MG63 (cell line): ENCODE measurements at regions not wholly inside any gene's neighbourhood (a gene's known extent, or its start where the extent isn't known, plus 50 kb on each side); places are given as distances from the start of the nearest gene placed in this dataset.
A peak's percentile ranks its signal among the peaks of the same experiment; 100 is the strongest.

Source experiments
- DNase-seq: peaks from one replicate; pipeline ENCODE4 v3.0.0-alpha.2; 2020
- H3K27me3 ChIP-seq: fragments of 250-450 bp; sonication (Bioruptor Pico); 2 replicates; pipeline ENCODE4 v1.5.1; 2020; ENCODE audit warnings: mild to moderate bottlenecking, moderate library complexity
- H3K36me3 ChIP-seq: fragments of 250-450 bp; sonication (Bioruptor Pico); 2 replicates; pipeline ENCODE4 v1.5.1; 2020; ENCODE audit warnings: mild to moderate bottlenecking, moderate library complexity
- H3K4me3 ChIP-seq: fragments of 250-450 bp; sonication (Bioruptor Pico); 2 replicates; pipeline ENCODE4 v1.5.1; 2020; ENCODE audit warnings: mild to moderate bottlenecking, moderate library complexity
- H3K9me3 ChIP-seq: fragments of 250-450 bp; sonication (Bioruptor Pico); 2 replicates; pipeline ENCODE4 v1.5.1; 2020; ENCODE audit warnings: mild to moderate bottlenecking, moderate library complexity

DNA sequence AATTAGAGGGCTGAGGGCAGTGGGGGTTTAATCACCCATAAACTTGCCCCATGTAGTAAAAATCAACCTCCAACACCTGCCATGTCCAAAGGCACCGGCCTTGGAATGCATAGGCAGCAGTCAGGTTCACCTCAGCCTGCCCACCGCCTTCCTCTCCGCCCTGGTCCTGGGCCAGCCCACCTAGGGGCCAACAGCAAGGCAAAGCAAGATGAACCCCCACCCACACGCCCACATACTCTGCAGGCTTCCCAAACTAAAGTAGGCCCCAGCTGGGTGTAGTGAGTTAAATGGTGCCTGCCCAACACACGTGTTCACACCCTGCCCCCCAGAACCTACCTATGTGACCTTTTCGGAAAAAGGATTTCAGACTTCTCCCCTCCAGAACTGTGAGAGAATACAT lies 92.9 kb upstream of the RAI14 start:
- DNase-seq, result no peak
- Histone ChIP-seq H3K36me3 (no peaks in the 10 kb centered on the region), H3K9me3 (no peaks in the 10 kb centered on the region), H3K4me3 (no peak overlapping the region), H3K27me3 (no peaks in the 10 kb centered on the region)

DNA sequence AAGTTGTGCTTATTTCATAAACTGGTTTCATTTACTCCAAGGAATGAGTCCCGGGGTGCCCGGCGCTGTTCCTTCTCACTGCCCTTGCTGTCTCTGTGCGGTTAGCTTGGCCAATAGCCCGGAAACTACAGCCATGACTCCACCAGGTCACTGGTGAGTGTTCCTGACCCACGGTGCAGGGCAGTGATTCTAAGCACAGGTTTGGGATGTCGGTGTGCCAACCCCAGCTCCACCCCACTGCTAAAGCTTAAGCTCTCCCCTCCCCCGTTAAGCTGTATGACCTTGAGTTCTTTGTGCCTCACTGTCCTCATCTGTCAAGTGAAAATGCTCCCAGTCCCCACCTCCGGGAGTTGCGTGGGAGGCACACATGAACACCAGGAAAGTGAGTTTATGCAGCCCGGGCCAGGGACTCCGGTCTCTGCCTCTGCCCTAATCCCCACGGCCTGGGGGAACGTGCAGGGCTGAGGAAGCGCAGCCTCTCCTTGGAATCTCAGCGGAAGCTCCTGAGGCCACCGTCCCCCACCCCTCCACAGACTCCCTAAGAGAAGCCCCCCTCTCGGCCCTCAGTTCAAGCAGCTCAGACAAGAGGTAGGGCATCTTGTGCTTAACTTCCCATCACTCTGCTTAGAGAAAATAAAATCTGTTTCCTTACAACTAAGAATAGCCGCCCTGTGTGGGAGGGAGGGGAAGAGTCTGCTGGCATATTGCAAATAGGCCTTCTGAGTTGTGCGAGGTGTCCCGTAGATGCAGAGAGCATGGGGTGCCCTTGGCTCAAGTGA lies 92.0 kb upstream of the RAI14 start:
- no peaks in the 10 kb centered on the region for H3K36me3 ChIP-seq
- DNase-seq, result peak; percentile 82
- no peaks in the 10 kb centered on the region for H3K27me3 ChIP-seq
- no peak overlapping the region for H3K4me3 ChIP-seq
- no peaks in the 10 kb centered on the region for H3K9me3 ChIP-seq

DNA sequence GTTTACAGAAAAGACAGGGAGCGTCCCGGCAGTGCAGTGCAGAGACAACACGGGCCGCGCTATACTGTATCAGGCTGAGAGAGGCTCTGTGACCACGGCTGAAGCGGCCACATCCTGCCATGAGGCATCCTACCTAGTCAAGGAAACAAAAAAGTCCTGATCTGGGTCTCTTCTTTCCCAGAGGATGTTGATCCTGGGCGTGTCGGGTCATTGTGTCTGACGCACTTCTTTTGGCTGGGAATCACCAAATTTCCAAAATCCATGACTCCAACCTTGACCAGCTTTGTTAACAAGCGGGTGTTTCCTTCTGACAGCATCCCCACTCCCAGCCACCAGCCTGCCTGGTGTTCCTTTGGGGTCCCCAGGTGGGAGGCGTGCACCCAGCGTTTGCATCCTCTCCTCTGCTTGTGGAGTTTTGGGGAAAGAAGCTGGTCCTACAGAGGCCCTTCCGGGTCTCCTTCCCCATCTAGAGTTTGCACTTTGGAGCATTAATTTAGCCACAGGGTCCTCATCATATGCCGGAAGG lies 91.4 kb upstream of the RAI14 start:
- H3K36me3 ChIP-seq, result no peaks in the 10 kb centered on the region
- no peaks in the 10 kb centered on the region for H3K9me3 ChIP-seq
- no peaks in the 10 kb centered on the region for H3K27me3 ChIP-seq
- no peak for DNase-seq
- H3K4me3 ChIP-seq, result no peak overlapping the region

DNA sequence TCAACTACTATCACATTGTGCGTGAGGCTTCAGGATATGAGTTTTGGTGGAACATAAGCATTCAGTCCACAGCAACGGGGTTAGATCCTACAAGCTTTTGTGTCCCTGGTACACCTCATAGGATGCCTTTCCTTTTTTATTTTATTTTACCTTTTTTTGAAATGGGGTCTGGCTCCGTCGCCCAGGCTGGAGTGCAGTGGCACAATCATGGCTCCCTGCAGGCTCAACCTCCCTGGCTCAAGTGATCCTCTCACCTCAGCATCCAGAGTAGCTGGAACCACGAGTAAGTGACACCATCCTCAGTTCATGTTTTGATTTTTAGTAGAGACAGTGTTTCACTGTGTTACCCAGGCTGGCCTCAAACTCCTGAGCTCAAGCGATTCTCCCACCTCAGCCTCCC lies 86.0 kb upstream of the RAI14 start:
- no peak overlapping the region for H3K4me3 ChIP-seq
- DNase-seq, result no peak
- no peaks in the 10 kb centered on the region for H3K27me3 ChIP-seq
- H3K36me3 ChIP-seq, result no peaks in the 10 kb centered on the region
- H3K9me3 ChIP-seq, result no peaks in the 10 kb centered on the region

DNA sequence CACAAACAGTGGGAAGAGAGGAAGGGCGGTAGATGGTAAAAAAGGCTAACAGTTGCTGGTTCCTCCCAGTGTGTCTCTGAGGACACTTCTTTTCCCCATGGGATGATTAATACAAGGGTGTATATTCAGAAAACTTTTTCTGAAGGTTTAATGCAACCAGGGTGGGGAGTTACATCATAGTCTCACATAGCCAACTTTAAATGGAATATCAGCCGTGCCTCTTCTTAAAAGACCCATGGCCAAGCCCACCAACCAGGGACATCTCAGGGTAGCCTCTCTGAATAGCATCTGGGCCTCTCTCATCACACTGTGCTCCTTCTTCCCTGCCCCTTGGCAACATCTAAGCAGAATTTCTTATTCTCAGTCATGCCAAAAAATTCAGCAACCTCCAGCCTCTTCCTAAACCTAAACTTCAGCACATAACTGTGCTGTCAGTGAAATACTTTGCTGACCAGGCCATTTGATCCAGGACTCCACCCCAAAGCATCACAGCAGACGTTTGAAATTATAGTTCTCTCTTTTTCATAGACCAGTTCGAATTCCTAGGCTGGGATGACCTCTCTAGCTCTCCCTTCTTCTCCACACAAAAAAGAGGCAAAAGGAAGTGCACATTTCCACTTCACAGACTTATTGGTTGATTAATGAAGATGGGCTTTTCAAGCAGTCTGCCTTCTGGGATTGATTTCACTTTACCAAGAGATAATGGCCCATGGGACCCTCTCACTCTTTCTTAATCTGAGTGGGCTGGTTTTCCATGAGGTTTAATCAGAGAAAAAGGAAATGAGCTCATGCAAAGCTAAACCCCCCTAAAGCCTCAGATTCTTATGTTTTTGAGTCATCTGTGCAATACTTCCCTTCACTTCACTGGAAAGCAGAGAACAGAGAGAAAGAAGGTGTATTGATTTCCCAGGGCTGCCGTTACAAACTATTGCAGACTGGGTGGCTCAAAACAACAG lies 85.1 kb upstream of the RAI14 start:
- H3K4me3 ChIP-seq, result no peak overlapping the region
- H3K27me3 ChIP-seq, result no peaks in the 10 kb centered on the region
- H3K36me3 ChIP-seq, result no peaks in the 10 kb centered on the region
- no peaks in the 10 kb centered on the region for H3K9me3 ChIP-seq
- peak; percentile 56 for DNase-seq

DNA sequence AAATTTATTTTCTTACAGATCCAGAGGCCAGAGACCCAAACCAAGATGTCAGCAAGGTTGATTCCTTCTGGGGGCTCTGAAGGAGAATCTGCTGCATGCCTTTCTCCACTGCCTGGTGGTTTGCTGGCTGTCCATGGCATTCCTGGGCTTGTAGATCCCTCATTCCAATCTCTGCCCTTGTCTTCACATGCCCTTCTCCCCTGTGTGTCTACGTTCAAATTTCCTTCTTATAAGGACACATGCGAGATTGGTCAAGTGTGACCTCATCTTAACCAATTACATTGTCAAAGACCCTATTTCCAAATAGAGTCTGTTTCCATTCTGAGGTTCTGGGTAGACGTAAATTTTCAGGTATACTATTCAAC lies 84.5 kb upstream of the RAI14 start:
- Histone ChIP-seq H3K27me3 (no peaks in the 10 kb centered on the region), H3K36me3 (no peaks in the 10 kb centered on the region), H3K9me3 (no peaks in the 10 kb centered on the region), H3K4me3 (no peak overlapping the region)
- DNase-seq, result peak; percentile 41

DNA sequence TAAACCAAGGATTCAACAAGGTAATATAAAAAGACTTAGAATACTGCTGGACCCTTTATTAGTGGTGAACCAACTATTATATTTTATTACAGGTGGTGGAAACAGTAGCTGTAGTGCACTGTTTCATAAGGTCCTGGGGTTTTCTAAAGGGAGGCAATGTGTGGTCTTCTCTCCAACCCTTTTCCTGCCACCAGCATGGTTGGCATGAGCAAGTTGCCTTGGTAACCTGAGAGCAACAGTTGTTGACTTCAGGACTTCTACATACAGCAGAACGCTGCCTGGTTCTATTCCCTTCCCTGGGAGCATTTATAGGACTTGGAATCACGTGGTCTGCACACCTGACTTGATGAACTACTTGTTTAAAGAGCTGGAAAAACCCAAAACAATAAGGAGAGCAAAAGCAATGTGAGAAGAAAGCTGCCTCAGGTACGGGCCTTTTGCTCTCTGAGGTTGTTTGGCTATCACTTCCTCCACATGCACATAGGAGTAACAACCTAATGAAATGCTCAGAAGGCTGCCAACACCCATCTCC lies 81.1 kb upstream of the RAI14 start:
- no peaks in the 10 kb centered on the region for H3K36me3 ChIP-seq
- no peaks in the 10 kb centered on the region for H3K27me3 ChIP-seq
- DNase-seq, result no peak

DNA sequence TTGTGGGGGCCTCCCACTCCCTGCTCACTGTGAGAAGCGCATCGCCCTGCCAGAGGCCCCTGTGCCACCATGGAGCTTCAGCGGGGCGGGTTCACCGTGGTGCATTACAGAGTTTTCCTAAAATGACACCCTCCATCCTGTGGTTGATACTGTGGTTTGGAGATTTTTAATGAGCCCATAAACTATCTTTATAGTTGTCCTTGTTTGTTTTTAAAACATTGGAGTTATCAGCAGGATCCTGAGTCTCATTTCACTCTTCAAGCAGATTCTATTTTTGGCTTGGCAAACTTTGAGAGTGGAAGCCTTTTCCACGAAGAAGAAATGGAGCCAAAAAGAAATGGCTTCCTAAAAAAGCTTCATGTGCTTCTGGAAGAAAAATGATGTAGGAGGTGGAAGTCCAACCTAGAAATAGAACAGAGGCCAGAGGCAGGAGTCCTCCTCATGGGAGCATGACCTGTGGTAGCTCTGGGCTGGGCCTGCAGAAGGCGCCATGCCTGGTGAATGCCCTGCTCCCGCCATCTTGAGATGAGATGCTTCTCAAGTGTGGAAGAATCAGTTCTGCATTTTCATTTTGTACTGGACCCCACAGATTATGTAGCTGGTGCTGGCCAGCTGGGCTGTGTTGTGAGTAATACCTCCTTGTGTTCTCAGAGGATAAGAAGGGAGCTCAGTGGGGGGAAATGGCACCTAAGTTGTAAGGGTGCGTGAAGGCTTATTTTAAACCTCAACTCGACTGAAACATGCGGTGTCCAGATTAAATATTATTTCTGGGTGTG lies 79.0 kb upstream of the RAI14 start:
- Histone ChIP-seq H3K27me3 (no peaks in the 10 kb centered on the region), H3K4me3 (no peak overlapping the region), H3K36me3 (no peaks in the 10 kb centered on the region), H3K9me3 (no peaks in the 10 kb centered on the region)
- no peak for DNase-seq

More for the DNA sequence above, 81.1 kb upstream of the RAI14 start:
- Histone ChIP-seq H3K4me3 (no peak overlapping the region), H3K9me3 (no peaks in the 10 kb centered on the region)

DNA sequence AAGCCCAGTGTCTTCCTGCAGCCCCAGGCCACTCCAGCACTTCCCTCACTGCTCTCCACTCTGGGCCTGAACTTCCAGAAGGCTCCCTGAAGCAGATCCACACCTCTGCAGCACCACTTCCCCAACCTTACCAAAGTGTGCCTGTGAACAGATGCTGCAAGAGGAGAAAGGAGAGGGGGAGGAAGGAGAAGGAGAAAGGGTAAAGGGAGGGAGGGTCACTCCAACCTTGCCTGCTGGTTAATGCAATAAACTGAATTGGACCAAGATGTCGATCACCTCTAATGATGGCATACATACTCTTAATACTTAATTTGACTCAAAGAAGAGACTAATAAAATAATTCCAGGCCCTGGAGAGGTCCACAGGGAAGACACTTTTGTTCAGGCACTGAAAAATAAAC lies 77.2 kb upstream of the RAI14 start:
- no peak for DNase-seq
- Histone ChIP-seq H3K27me3 (no peaks in the 10 kb centered on the region), H3K9me3 (no peaks in the 10 kb centered on the region), H3K4me3 (no peak overlapping the region), H3K36me3 (no peaks in the 10 kb centered on the region)

DNA sequence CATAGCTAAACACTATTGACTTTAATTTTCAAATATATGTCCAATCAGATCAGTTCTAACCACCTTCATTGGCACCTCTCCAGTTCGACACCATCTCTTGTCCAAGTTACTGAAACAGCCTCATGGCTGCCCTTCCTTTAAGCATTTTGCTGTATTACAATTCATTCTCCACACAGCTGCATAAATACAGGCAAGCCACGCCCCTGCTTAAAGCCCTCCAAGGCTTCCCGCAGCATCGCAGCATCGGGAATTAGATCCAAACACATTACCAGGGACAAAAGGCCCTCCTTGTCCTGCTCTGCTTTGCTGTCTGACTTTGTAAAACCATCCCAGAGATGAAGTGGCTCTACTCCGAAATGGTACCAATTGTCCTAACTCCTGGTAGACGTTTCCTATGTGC lies 75.1 kb upstream of the RAI14 start:
- no peak for DNase-seq
- Histone ChIP-seq H3K4me3 (no peak overlapping the region), H3K27me3 (no peaks in the 10 kb centered on the region), H3K9me3 (no peaks in the 10 kb centered on the region), H3K36me3 (no peaks in the 10 kb centered on the region)

DNA sequence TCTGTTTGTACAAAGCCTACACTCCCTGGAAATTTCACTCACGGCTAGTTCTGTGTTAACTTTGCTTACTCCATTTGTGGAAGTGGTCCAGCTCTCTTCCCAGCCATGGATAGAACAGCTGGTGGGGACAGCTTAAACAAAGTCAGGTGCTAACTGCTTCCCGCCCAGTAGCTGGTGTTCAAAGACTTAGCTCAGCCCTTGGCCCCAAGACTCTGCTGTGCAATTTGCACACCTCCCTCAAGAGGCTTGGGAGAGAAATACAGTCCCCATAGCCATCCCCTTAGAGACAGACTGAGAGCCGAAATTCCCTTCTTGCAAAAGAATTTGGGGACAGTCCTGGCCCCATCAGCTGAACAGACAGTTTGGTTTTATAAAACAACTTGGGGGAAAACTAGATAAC lies 73.8 kb upstream of the RAI14 start:
- H3K9me3 ChIP-seq, result no peaks in the 10 kb centered on the region
- H3K36me3 ChIP-seq, result no peaks in the 10 kb centered on the region
- no peak overlapping the region for H3K4me3 ChIP-seq
- no peaks in the 10 kb centered on the region for H3K27me3 ChIP-seq
- no peak for DNase-seq

DNA sequence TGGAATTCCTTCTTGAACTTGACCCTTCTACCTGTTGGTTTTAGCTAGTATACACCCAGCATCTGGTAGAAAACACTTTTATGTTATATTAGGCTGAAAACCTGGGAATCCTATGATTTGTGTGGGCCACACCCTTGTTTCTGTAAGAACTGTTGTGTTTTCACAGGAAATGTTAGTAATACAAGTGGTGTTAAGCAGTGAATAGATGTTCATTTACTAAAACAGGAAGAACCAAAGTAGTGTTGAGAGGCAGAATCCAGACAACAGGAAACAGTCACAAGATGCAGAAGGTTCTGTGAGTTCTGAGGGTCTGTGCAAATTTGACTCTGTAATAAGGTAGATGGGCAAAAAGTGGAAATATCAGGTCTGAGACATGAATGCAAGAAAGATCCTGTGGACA lies 73.0 kb upstream of the RAI14 start:
- Histone ChIP-seq H3K27me3 (no peaks in the 10 kb centered on the region), H3K36me3 (no peaks in the 10 kb centered on the region), H3K4me3 (no peak overlapping the region), H3K9me3 (no peaks in the 10 kb centered on the region)
- DNase-seq, result no peak

DNA sequence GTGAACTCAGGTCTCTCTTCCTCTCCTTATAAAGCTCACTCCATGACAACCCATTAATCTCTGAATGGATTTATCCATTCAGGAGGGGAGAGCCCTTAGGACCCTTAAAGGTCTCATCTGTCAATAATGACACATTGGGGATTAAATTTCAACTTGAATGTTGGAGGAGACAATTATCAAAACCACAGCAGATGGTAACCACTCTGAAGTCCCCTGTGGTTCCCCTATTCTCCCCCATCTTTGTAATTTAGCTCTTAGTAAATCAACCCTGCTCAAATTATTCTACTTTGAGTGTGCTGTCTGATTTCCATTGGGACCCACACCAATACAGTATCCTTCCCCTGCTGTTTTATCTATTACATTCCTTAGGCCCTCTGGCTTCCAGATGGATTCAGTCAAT lies 72.0 kb upstream of the RAI14 start:
- Histone ChIP-seq H3K27me3 (no peaks in the 10 kb centered on the region), H3K36me3 (no peaks in the 10 kb centered on the region), H3K4me3 (no peak overlapping the region), H3K9me3 (no peaks in the 10 kb centered on the region)
- no peak for DNase-seq

DNA sequence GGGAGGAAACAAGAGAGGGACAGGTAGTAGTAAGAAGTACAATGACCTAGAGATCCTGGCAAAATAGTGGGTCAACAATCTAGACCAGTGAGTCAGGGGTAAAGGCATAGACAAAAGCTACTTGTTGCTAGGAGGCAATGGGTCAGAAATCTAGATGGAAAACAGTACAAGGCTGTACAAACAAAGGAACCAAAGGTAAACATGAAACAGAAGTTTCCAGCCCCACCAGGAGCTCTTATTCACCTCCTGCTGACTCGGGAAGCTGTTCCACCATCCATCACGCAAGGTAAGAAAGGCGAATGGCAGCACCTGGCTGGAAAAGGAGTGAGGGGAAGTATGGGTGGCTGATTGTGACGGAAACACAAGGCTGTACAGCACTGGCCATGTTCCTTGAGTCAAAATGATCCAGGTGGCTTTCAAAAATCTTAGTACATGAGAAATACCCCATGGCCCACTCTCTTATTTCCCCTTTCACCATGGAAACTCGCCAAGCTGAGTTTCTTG lies 70.5 kb upstream of the RAI14 start:
- no peak overlapping the region for H3K4me3 ChIP-seq
- no peaks in the 10 kb centered on the region for H3K36me3 ChIP-seq
- no peaks in the 10 kb centered on the region for H3K9me3 ChIP-seq
- no peaks in the 10 kb centered on the region for H3K27me3 ChIP-seq
- DNase-seq, result no peak

DNA sequence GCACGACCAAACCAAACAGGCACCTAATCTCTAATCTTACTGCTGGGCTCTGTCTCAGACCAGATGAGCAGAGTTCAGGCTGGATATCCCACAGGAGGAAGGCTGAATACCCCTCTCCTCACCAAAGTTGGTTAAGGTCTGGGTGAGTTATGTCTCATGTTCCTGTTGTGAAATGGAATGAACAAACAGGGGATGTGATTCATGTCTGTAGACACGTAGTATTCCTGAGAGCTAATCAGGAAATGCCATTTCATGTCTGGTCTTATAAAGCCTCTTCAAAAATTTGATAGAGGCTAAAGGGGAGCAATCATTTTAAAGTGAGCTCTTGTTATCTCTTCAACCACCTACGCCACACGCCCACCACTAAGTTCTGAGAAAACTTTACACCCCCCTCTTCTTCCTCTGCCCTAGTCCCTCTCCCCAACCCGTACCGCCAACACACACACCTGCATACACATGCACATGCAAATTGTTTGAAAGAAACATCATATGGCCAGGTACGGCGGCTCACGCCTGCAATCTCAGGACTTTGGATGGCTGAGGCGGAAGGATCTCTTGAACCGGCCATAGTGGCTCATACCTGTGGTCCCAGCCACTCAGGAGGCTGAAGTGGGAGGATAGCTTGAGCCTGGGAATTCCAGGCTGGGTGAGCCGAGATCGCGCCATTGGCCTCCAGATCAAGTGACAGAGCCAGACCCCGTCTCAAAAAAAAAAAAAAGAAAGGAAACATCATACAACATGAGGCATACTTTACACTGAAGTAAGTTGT lies 69.8 kb upstream of the RAI14 start:
- no peak for DNase-seq
- Histone ChIP-seq H3K9me3 (no peaks in the 10 kb centered on the region), H3K27me3 (no peaks in the 10 kb centered on the region), H3K4me3 (no peak overlapping the region), H3K36me3 (no peaks in the 10 kb centered on the region)
